CD4-positive, alpha-beta T cell treated with Interferon gamma for 1 hour (primary cell): ENCODE measurements at regions not wholly inside any gene's neighbourhood (a gene's known extent, or its start where the extent isn't known, plus 50 kb on each side); places are given as distances from the start of the nearest gene placed in this dataset.
"Not testable (repeated sequence)": the region's sequence is repeated elsewhere in the genome, so short reads cannot be mapped to it uniquely, and the experiment has no call there.

Experiments used
- DNase-seq: peaks from one replicate; pipeline ENCODE4 v3.0.0-alpha.2; 2020

DNA sequence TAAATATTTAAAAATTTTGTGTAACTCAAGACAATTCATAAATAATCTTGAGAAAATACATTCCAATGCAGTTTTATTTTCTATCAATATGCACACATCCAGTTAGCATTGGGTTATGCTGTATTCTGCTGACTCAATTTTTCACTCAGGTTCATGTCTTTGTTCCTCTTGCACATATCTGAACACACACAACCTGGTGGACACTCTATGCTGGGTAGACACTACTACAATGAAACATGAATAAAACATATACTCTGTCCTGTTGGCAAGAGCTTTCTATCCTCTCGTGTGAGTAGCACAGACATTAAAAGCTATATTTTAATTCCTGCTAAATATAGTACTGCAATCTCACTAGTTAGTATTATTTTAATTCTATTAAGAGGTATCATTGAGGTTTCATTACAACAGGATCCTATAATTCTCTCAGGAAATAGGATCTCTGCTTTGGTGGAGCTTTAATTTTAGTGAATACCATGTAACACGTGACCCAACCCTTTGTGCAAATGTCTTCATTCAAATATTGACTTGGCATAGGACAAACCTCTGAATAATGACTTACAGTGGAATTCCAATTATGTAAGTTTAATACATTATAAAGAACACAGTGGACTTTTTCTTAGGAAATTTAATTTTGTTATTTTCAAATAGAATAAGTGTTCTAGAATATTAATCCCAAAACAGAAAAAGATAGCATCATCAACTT, 342.3 kb upstream of the TMEFF2 start:
- no peak for DNase-seq

GRCh38 chr2:192535956-192536921, 341.5 kb upstream of the TMEFF2 start:
- DNase-seq: no peak

DNA sequence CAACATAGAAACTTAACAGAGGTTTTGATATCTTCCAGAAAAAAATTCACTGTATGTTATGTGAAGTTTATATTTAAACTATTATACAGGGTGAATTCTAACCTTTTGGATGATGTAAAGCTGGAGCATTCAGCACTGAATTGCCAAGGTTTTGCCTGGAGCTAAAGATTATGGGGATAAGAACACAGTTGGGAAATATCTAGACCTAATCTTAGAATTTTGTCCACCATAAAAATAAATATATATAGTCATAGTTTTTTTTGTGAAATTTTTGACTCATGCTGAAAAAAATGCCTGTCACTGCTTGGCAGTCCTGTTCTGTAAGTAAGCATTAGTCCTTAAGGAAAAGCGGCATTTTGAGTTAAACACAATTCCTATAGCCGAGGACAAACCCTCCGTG, 339.3 kb upstream of the TMEFF2 start:
- DNase-seq: no peak

GRCh38 chr2:192524642-192525251, 330.0 kb upstream of the TMEFF2 start:
- not testable (repeated sequence) for DNase-seq

DNA sequence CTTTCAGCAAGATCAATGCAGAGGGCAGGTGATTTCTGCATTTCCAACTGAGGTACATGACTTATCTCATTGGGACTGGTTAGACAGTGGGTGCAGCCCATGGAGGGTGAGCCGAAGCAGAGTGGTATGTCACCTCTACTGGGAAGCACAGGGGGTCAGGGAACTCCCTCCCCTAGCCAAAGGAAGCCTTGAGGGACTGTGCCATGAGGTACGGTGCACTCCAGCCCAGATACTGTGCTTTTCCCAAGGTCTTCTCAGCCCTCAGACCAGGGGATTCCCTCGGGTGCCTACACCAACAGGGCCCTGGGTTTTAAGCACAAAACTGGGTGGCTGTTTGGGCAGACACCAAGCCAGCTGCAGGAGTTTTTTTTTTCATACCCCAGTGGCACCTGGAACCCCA, 329.5 kb upstream of the TMEFF2 start:
- DNase-seq: not testable (repeated sequence)

- DNase-seq: no peak
These were observed 321.2 kb upstream of the TMEFF2 start for GRCh38 chr2:192515937-192516336.

- DNase-seq: no peak
These were observed 318.8 kb upstream of the TMEFF2 start for GRCh38 chr2:192513575-192513974.

DNA sequence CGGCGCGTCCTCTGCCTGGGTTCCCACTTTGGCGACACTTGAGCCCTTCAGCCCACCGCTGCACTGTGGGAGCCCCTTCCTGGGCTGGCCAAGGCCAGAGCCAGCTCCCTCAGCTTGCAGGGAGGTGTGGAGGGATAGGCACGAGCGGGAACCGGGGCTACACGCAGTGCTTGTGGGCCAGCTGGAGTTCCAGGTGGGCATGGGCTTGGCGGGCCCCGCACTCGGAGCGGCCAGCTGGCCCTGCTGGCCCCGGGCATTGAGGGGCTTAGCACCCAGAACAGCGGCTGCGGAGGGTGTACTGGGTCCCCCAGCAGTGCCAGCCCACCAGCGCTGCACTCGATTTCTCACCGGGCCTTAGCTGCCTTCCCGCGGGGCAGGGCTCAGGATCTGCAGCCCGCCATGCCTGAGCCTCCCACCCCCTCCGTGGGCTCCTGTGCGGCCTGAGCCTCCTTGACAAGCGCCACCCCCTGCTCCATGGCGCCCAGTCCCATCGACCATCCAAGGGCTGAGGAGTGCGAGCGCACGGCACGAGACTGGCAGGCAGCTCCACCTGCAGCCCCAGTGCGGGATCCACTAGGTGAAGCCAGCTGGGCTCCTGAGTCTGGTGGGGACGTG, 313.2 kb upstream of the TMEFF2 start:
- not testable (repeated sequence) for DNase-seq

GRCh38 chr2:192500550-192501200, 305.9 kb upstream of the TMEFF2 start:
- no peak for DNase-seq

GRCh38 chr2:192499476-192499875, 304.7 kb upstream of the TMEFF2 start:
- no peak for DNase-seq

GRCh38 chr2:192498747-192499146, 304.0 kb upstream of the TMEFF2 start:
- no peak for DNase-seq

GRCh38 chr2:192488158-192488557, 293.4 kb upstream of the TMEFF2 start:
- DNase-seq: not testable (repeated sequence)

GRCh38 chr2:192487636-192488035, 292.9 kb upstream of the TMEFF2 start:
- DNase-seq: no peak

DNA sequence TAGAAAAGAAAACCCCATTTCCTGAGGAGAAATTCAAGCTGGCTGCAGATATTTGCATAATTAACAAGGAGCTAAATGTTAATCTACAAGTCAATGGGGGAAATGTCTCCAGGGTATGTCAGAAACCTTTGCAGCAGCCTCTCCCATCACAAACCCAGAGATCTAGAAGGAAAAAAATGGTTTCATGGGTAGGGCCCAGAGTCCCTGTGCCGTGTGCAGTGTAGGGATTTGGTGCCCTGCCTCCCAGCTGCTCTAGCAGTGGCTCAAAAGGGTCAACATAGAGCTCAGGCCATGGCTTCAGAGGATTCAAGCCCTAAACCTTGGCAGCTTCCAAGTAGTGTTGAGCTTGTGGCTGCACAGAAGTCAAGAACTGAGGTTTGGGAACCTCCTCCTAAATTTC, 290.2 kb upstream of the TMEFF2 start:
- DNase-seq: no peak

GRCh38 chr2:192480984-192481383, 286.3 kb upstream of the TMEFF2 start:
- no peak for DNase-seq

- DNase-seq: no peak
These were observed 278.6 kb upstream of the TMEFF2 start for GRCh38 chr2:192473331-192473730.

DNA sequence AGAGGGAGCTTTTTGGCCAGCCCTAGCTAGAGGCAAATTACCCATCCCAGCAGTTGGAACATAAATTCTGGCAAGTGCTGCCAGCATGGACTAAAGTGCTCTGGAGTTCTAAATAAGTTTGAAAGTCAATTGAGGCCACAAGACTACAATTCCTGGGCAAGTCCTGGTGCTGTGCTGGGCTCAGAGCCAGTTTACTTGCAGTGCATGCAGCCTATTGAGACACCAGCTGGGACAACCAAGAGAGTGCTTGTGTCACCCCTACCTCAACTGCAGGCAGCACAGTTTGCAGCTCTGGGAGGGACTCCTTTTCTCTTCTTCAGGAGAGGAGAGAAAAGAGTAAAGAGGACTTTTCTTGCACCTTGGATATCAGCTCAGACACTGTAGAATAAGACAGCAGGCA, 277.2 kb upstream of the TMEFF2 start:
- no peak for DNase-seq

- DNase-seq: no peak
These were observed 274.9 kb upstream of the TMEFF2 start for GRCh38 chr2:192469612-192470011.

GRCh38 chr2:192467953-192468660, 273.4 kb upstream of the TMEFF2 start:
- DNase-seq: no peak

GRCh38 chr2:192465141-192465540, 270.4 kb upstream of the TMEFF2 start:
- no peak for DNase-seq

GRCh38 chr2:192459422-192459821, 264.7 kb upstream of the TMEFF2 start:
- no peak for DNase-seq

- no peak for DNase-seq
These were observed 254.1 kb upstream of the TMEFF2 start for GRCh38 chr2:192448881-192449280.
